OCI-LY1 (cell line): ENCODE measurements at regions not wholly inside any gene's neighbourhood (a gene's known extent, or its start where the extent isn't known, plus 50 kb on each side); places are given as distances from the start of the nearest gene placed in this dataset.
A peak's percentile ranks its signal among the peaks of the same experiment; 100 is the strongest.

Experiments
- H2AFZ ChIP-seq: fragments of 200-600 bp; sonication (generic), shearing (Covaris generic); 2 replicates; pipeline ENCODE4 v1.6.0; 2014; ENCODE audit warnings: antibody characterized with exemption, mild to moderate bottlenecking, low read length
- H3F3A ChIP-seq: fragments of 200-600 bp; sonication (generic), shearing (Covaris generic); 2 replicates; pipeline ENCODE4 v1.6.0; 2014; ENCODE audit warnings: mild to moderate bottlenecking, antibody characterized with exemption, low read length, moderate library complexity; ENCODE audit not compliant: insufficient read depth
- H3K27ac ChIP-seq: fragments of 200-600 bp; sonication (generic); 2 replicates; pipeline ENCODE4 v1.5.1; 2014; ENCODE audit warnings: low read length, mixed run types, mild to moderate bottlenecking, low read depth; ENCODE audit not compliant: poor library complexity, severe bottlenecking
- H3K27me3 ChIP-seq: fragments of 200-600 bp; sonication (generic); 2 replicates; pipeline ENCODE4 v1.6.0; 2014; ENCODE audit warnings: antibody characterized with exemption, mild to moderate bottlenecking, low read length, moderate library complexity; ENCODE audit not compliant: insufficient read depth
- H3K36me3 ChIP-seq: fragments of 200-600 bp; sonication (generic); 2 replicates; pipeline ENCODE4 v1.6.1; 2014; ENCODE audit warnings: mild to moderate bottlenecking, antibody characterized with exemption, low read length, moderate library complexity, mixed read lengths; ENCODE audit not compliant: insufficient read depth
- H3K4me1 ChIP-seq: fragments of 200-600 bp; sonication (generic); 2 replicates; pipeline ENCODE4 v1.5.1; 2014; ENCODE audit warnings: mild to moderate bottlenecking, low read length, moderate library complexity; ENCODE audit not compliant: insufficient read depth, severe bottlenecking
- H3K4me2 ChIP-seq: fragments of 200-600 bp; sonication (generic), shearing (Covaris generic); 2 replicates; pipeline ENCODE4 v1.6.1; 2014; ENCODE audit warnings: low read length
- H3K4me3 ChIP-seq: fragments of 200-600 bp; sonication (generic); 2 replicates; pipeline ENCODE4 v1.5.1; 2014; ENCODE audit warnings: low read length, low read depth, mild to moderate bottlenecking, mixed read lengths; ENCODE audit not compliant: poor library complexity, severe bottlenecking
- H3K79me2 ChIP-seq: fragments of 200-600 bp; shearing (Covaris generic); 2 replicates; pipeline ENCODE4 v1.6.1; 2016; ENCODE audit warnings: mixed run types, low read length, mixed read lengths; ENCODE audit not compliant: insufficient read depth
- H3K9ac ChIP-seq: fragments of 200-600 bp; sonication (generic), shearing (Covaris generic); 2 replicates; pipeline ENCODE4 v1.6.1; 2014; ENCODE audit warnings: mild to moderate bottlenecking, low read length, mixed read lengths
- H3K9me2 ChIP-seq: fragments of 200-600 bp; sonication (generic), shearing (Covaris generic); 2 replicates; pipeline ENCODE4 v1.6.1; 2014; ENCODE audit warnings: low read depth, mild to moderate bottlenecking, low read length, mixed read lengths
- H3K9me3 ChIP-seq: fragments of 200-600 bp; shearing (Covaris generic); 2 replicates; pipeline ENCODE4 v1.6.1; 2014; ENCODE audit warnings: low read length, mixed read lengths
- H4K20me1 ChIP-seq: fragments of 200-600 bp; sonication (generic), shearing (Covaris generic); 2 replicates; pipeline ENCODE4 v1.6.0; 2016; ENCODE audit warnings: mild to moderate bottlenecking, low read length; ENCODE audit not compliant: insufficient read depth
- CTCF ChIP-seq: fragments of 200-600 bp; sonication (generic), shearing (Covaris generic); IDR thresholded peaks from 2 replicates; pipeline ENCODE4 v1.5.1; 2017; ENCODE audit warnings: mild to moderate bottlenecking, antibody characterized with exemption, low read length, moderate library complexity, mixed read lengths
- EZH2 ChIP-seq: fragments of 200-600 bp; sonication (generic), shearing (Covaris generic); IDR thresholded peaks from 2 replicates; pipeline ENCODE4 v1.8.0; 2017; ENCODE audit warnings: borderline replicate concordance, mixed run types, mild to moderate bottlenecking, antibody characterized with exemption, low read length, moderate library complexity, mixed read lengths

GRCh38 chr18:73980289-73980979, 167.2 kb downstream of the FBXO15 start:
- Histone ChIP-seq H2AFZ (no peak overlapping the region), H3K27me3 (no peaks in the 10 kb centered on the region), H3K9me3 (no peaks in the 10 kb centered on the region), H4K20me1 (no peaks in the 10 kb centered on the region), H3K4me3 (no peak overlapping the region), H3F3A (no peaks in the 10 kb centered on the region), H3K4me2 (no peak overlapping the region), H3K4me1 (no peaks in the 10 kb centered on the region), H3K27ac (no peak overlapping the region), H3K36me3 (no peaks in the 10 kb centered on the region), H3K9ac (no peak overlapping the region), H3K79me2 (no peaks in the 10 kb centered on the region), H3K9me2 (no peaks in the 10 kb centered on the region)
- TF ChIP-seq CTCF (peak; percentile 32; the same call in 1 of the 2 replicates), EZH2 (no peak)

- Histone ChIP-seq H3K9me3 (no peaks in the 10 kb centered on the region), H2AFZ (no peak overlapping the region), H3K79me2 (no peaks in the 10 kb centered on the region), H3K4me1 (no peaks in the 10 kb centered on the region), H3K4me2 (no peak overlapping the region), H3F3A (no peaks in the 10 kb centered on the region), H3K36me3 (no peaks in the 10 kb centered on the region), H3K27ac (no peak overlapping the region), H3K9ac (no peak overlapping the region), H3K27me3 (no peaks in the 10 kb centered on the region), H3K4me3 (no peak overlapping the region), H3K9me2 (no peaks in the 10 kb centered on the region), H4K20me1 (no peaks in the 10 kb centered on the region)
- no peak for TF ChIP-seq CTCF
- no peak for TF ChIP-seq EZH2
Observed at GRCh38 chr18:73979742-73980141, 167.9 kb downstream of the FBXO15 start.

GRCh38 chr18:73976433-73976832, 171.2 kb downstream of the FBXO15 start:
- TF ChIP-seq CTCF (no peak), EZH2 (no peak)
- H3K36me3 ChIP-seq: no peaks in the 10 kb centered on the region

More at GRCh38 chr18:73976433-73976832, 171.2 kb downstream of the FBXO15 start:
- no peak overlapping the region for H3K27ac ChIP-seq
- no peak overlapping the region for H3K9ac ChIP-seq
- no peaks in the 10 kb centered on the region for H4K20me1 ChIP-seq
- H3K79me2 ChIP-seq: no peaks in the 10 kb centered on the region
- no peaks in the 10 kb centered on the region for H3K27me3 ChIP-seq
- H3F3A ChIP-seq: no peaks in the 10 kb centered on the region
- H3K9me2 ChIP-seq: no peaks in the 10 kb centered on the region
- H3K4me1 ChIP-seq: no peaks in the 10 kb centered on the region
- no peak overlapping the region for H2AFZ ChIP-seq
- no peaks in the 10 kb centered on the region for H3K9me3 ChIP-seq
- H3K4me3 ChIP-seq: no peak overlapping the region
- no peak overlapping the region for H3K4me2 ChIP-seq
